A673 (cell line): ENCODE measurements at regions not wholly inside any gene's neighbourhood (a gene's known extent, or its start where the extent isn't known, plus 50 kb on each side); places are given as distances from the start of the nearest gene placed in this dataset.

Source experiments
- EZH2 ChIP-seq: fragments of 200-600 bp; sonication (generic); IDR thresholded peaks from 2 replicates; pipeline ENCODE4 v1.6.1; 2017; ENCODE audit warnings: borderline replicate concordance, low read depth, mild to moderate bottlenecking, mixed read lengths, antibody characterized with exemption, low read length; ENCODE audit not compliant: poor library complexity, severe bottlenecking
- TF ChIP-seq, protein P1 (sequence below): fragments of 300-800, 200-600 bp; sonication (generic); conservative IDR thresholded peaks from 2 replicates; pipeline ENCODE4 v1.5.1; 2017; ENCODE audit warnings: low read depth, mild to moderate bottlenecking, antibody characterized with exemption, low read length, moderate library complexity, mixed read lengths

DNA sequence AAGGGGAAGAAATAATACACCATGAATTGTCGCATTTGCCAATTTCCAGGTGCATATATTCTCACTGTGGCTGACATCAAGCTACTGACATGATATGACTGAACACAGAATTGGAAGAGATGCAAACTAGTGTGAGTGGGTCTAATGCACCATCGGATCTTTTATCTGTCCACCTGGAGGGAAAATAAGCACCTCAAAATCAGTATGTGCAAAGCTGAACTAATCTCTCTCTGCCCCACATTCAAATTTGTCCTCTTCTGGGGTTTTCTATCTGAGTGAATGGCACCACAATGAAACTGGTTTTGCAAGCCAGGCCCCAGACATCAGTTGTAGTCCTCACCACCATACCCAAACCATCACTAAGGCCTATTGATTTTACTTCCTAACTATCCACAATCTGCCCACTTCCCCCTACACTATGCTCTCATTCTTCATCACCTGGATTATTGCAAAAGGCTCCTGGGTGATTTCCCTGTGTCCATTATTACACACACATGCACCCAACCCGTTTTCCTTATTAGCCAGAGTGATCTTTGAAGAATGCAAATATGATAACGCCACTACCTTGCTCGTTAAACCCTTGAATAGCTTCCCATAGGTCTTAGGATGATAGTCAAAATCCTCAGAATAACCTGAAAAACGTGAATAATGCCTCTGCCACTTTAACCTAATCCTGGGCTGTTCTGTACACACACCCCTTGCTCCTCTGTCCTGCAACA is 159.0 kb upstream of the GMDS start:
- TF ChIP-seq, protein P1, sequence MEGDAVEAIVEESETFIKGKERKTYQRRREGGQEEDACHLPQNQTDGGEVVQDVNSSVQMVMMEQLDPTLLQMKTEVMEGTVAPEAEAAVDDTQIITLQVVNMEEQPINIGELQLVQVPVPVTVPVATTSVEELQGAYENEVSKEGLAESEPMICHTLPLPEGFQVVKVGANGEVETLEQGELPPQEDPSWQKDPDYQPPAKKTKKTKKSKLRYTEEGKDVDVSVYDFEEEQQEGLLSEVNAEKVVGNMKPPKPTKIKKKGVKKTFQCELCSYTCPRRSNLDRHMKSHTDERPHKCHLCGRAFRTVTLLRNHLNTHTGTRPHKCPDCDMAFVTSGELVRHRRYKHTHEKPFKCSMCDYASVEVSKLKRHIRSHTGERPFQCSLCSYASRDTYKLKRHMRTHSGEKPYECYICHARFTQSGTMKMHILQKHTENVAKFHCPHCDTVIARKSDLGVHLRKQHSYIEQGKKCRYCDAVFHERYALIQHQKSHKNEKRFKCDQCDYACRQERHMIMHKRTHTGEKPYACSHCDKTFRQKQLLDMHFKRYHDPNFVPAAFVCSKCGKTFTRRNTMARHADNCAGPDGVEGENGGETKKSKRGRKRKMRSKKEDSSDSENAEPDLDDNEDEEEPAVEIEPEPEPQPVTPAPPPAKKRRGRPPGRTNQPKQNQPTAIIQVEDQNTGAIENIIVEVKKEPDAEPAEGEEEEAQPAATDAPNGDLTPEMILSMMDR = no peak
- TF ChIP-seq EZH2 = no peak
